ENCODE measurements at regions not wholly inside any gene's neighbourhood (a gene's known extent, or its start where the extent isn't known, plus 50 kb on each side); places are given as distances from the start of the nearest gene placed in this dataset.

DNA sequence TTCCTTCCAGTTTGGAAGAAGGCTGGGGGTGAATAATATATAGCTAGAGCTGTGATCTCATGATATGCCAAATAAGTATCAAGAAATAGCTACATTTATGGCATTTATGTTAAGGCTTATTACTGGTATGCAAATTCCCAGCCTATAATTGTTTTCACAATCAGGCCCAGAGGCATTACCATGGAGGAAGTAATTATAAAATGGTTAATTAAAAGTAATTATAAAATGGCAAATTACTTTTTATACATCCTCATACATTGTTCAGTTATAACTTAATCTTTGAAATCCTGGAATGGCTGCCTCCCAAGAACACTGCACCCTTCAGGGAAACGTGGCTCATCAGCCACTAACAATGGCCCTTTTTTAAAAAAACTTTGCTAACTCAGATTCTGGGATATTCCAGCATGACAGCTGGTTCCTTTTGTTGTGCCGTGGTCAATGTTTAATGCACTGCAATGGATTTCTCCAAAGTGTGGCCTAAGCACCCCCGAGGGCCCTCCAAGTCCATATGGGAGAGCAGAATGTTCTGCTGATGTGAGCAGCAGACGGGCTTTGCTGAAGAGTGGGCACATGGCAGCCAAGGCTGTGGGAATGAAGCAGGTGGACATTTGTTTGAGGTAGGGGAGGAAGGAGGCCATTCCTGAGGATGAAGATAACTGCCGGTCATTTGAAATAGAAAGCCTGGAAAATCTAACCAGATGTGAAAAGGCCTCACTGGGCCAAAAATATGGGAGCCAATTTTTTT, 483.5 kb upstream of the GCFC2 start:
- H3K4me3 Mint-ChIP-seq, result no peak overlapping the region
- TF ChIP-seq, protein P1, sequence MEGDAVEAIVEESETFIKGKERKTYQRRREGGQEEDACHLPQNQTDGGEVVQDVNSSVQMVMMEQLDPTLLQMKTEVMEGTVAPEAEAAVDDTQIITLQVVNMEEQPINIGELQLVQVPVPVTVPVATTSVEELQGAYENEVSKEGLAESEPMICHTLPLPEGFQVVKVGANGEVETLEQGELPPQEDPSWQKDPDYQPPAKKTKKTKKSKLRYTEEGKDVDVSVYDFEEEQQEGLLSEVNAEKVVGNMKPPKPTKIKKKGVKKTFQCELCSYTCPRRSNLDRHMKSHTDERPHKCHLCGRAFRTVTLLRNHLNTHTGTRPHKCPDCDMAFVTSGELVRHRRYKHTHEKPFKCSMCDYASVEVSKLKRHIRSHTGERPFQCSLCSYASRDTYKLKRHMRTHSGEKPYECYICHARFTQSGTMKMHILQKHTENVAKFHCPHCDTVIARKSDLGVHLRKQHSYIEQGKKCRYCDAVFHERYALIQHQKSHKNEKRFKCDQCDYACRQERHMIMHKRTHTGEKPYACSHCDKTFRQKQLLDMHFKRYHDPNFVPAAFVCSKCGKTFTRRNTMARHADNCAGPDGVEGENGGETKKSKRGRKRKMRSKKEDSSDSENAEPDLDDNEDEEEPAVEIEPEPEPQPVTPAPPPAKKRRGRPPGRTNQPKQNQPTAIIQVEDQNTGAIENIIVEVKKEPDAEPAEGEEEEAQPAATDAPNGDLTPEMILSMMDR (IDR thresholded peaks at IDR 0.05), result no peak
- H3K27me3 Mint-ChIP-seq (ENCODE audit: low read depth in 3 of 3), result no peaks in the 10 kb centered on the region
- DNase-seq, result no peak
- no peaks in the 10 kb centered on the region for H4K20me1 ChIP-seq (ENCODE audit: insufficient read depth, low read length)
- intact Hi-C loops (cut with micrococcal nuclease), result no loop called here
- H3K9ac ChIP-seq (ENCODE audit: insufficient read depth, low read length, poor library complexity, severe bottlenecking), result no peak overlapping the region
- no peaks in the 10 kb centered on the region for H3K4me1 ChIP-seq (ENCODE audit: control insufficient read depth in 1 of 2, insufficient read depth in 2 of 2, low read length in 2 of 2)
- 77% methylated on average over 4 of the region's 5 CpGs for WGBS (ENCODE audit: insufficient coverage)
- no peaks in the 10 kb centered on the region for H3K4me1 Mint-ChIP-seq
- H3K27me3 ChIP-seq (ENCODE audit: control insufficient read depth in 2 of 2, insufficient read depth in 2 of 2, low read length in 2 of 2), result no peaks in the 10 kb centered on the region
- H3K27ac Mint-ChIP-seq, result no peak overlapping the region
- H3K79me2 ChIP-seq (ENCODE audit: insufficient read depth, low read length), result no peaks in the 10 kb centered on the region
- no peaks in the 10 kb centered on the region for H3K9me3 ChIP-seq (replicated peaks in 1 of 2; ENCODE audit: control insufficient read depth in 1 of 2, insufficient read depth in 1 of 2, low read length in 2 of 2)
- H3K9me3 Mint-ChIP-seq, result no peaks in the 10 kb centered on the region
- no peak overlapping the region for H3K27ac ChIP-seq (ENCODE audit: low read depth in 1 of 2, low read length in 2 of 2)
- no peak overlapping the region for H2AFZ ChIP-seq (ENCODE audit: insufficient read depth, low read depth, low read length, poor library complexity, severe bottlenecking)
- H3K36me3 ChIP-seq (replicated peaks in 1 of 2; ENCODE audit: control insufficient read depth in 1 of 2, insufficient read depth in 2 of 2, low read length in 2 of 2), result no peaks in the 10 kb centered on the region
- H3K4me3 ChIP-seq (replicated peaks in 1 of 3; ENCODE audit: low read depth in 2 of 3, low read length in 3 of 3), result no peak overlapping the region
- H3K4me2 ChIP-seq (replicated peaks; ENCODE audit: extremely low read depth, low read length, poor library complexity, severe bottlenecking), result no peak overlapping the region
- H3K36me3 Mint-ChIP-seq, result no peaks in the 10 kb centered on the region

- H3K9me3 ChIP-seq (replicated peaks in 1 of 2; ENCODE audit: control insufficient read depth in 1 of 2, insufficient read depth in 1 of 2, low read length in 2 of 2), result no peaks in the 10 kb centered on the region
- no peaks in the 10 kb centered on the region for H3K27me3 ChIP-seq (ENCODE audit: control insufficient read depth in 2 of 2, insufficient read depth in 2 of 2, low read length in 2 of 2)
- Mint-ChIP-seq H3K27me3 (ENCODE audit: low read depth in 3 of 3) (no peaks in the 10 kb centered on the region), H3K4me3 (no peak overlapping the region), H3K36me3 (no peaks in the 10 kb centered on the region), H3K27ac (no peak overlapping the region), H3K4me1 (no peaks in the 10 kb centered on the region), H3K9me3 (no peaks in the 10 kb centered on the region)
- no peak overlapping the region for H2AFZ ChIP-seq (ENCODE audit: insufficient read depth, low read depth, low read length, poor library complexity, severe bottlenecking)
- H3K4me2 ChIP-seq (replicated peaks; ENCODE audit: extremely low read depth, low read length, poor library complexity, severe bottlenecking), result no peak overlapping the region
- no peaks in the 10 kb centered on the region for H3K4me1 ChIP-seq (ENCODE audit: control insufficient read depth in 1 of 2, insufficient read depth in 2 of 2, low read length in 2 of 2)
- no peak overlapping the region for H3K4me3 ChIP-seq (replicated peaks in 1 of 3; ENCODE audit: low read depth in 2 of 3, low read length in 3 of 3)
- H3K36me3 ChIP-seq (replicated peaks in 1 of 2; ENCODE audit: control insufficient read depth in 1 of 2, insufficient read depth in 2 of 2, low read length in 2 of 2), result no peaks in the 10 kb centered on the region
- no peak for DNase-seq
- H3K79me2 ChIP-seq (ENCODE audit: insufficient read depth, low read length), result no peaks in the 10 kb centered on the region
- no CpG with 5 or more reads among the region's 3 CpGs for WGBS (ENCODE audit: insufficient coverage)
- H3K9ac ChIP-seq (ENCODE audit: insufficient read depth, low read length, poor library complexity, severe bottlenecking), result no peak overlapping the region
- H3K27ac ChIP-seq (ENCODE audit: low read depth in 1 of 2, low read length in 2 of 2), result no peak overlapping the region
- no peaks in the 10 kb centered on the region for H4K20me1 ChIP-seq (ENCODE audit: insufficient read depth, low read length)
- intact Hi-C loops (cut with micrococcal nuclease), result no loop called here
- TF ChIP-seq, protein P1 (IDR thresholded peaks at IDR 0.05), result no peak
Observed at GRCh38 chr2:76193089-76193488, 482.4 kb upstream of the GCFC2 start.
